HEK293 (cell line): ENCODE measurements at regions not wholly inside any gene's neighbourhood (a gene's known extent, or its start where the extent isn't known, plus 50 kb on each side); places are given as distances from the start of the nearest gene placed in this dataset.

Experiments
- CTCF ChIA-PET: fragments of 350-600 bp; formaldehyde crosslinking; extraction: SDS; loops from one replicate; lab custom pipeline; 2021; ENCODE audit warnings: antibody characterized with exemption; lab: Yijun Ruan, JAX
- POLR2A ChIA-PET: fragments of 300-600 bp; formaldehyde crosslinking; extraction: SDS; loops from one replicate; lab custom pipeline; 2020; ENCODE audit warnings: antibody characterized with exemption, inconsistent platforms; lab: Yijun Ruan, JAX
- H3K27ac ChIP-seq: fragments of 200-500 bp; sonication (Bioruptor generic); 2 replicates; pipeline ENCODE4 v1.5.1; 2014; ENCODE audit warnings: low read depth, low read length, control low read depth, inconsistent platforms; ENCODE audit errors: extremely low read depth
- H3K36me3 ChIP-seq, 2 experiments: fragments of 200-500 bp in 1 of 2; sonication (Bioruptor generic) in 1 of 2; 1 replicate in 1 of 2; 2 replicates in 1 of 2; pipeline ENCODE4 v1.5.1; 2014 to 2017; ENCODE audit warnings: inconsistent platforms in 2 of 2, low read length in 2 of 2; ENCODE audit not compliant: control insufficient read depth in 2 of 2, insufficient read depth in 1 of 2
- H3K4me1 ChIP-seq: fragments of 200-500 bp; sonication (Bioruptor generic); 2 replicates; pipeline ENCODE4 v1.5.1; 2014; ENCODE audit warnings: mild to moderate bottlenecking, low read length, inconsistent platforms; ENCODE audit not compliant: control insufficient read depth, insufficient read depth
- H3K4me3 ChIP-seq: 2 replicates; pipeline ENCODE4 v1.5.1; 2011; ENCODE audit warnings: low read depth, mild to moderate bottlenecking, control low read depth, low read length, moderate library complexity
- H3K9me3 ChIP-seq: fragments of 200-500 bp; sonication (Bioruptor generic); 2 replicates; pipeline ENCODE4 v1.5.1; 2014; ENCODE audit warnings: low read depth, low read length, inconsistent platforms; ENCODE audit not compliant: control insufficient read depth, insufficient read depth
- ATF2 ChIP-seq: fragments of 450-650 bp; formaldehyde crosslinking; IDR thresholded peaks from 2 replicates; pipeline ENCODE4 v1.5.1; 2016; ENCODE audit warnings: missing biosample characterization, missing genetic modification characterization, low read depth
- FEZF1 ChIP-seq: fragments of 450-650 bp; formaldehyde crosslinking; IDR thresholded peaks from 2 replicates; pipeline ENCODE4 v1.5.1; 2016; ENCODE audit warnings: missing biosample characterization, missing genetic modification characterization
- GLIS1 ChIP-seq: fragments of 450-650 bp; formaldehyde crosslinking; IDR thresholded peaks from 2 replicates; pipeline ENCODE4 v1.5.1; 2016; ENCODE audit warnings: missing biosample characterization, missing genetic modification characterization
- KLF16 ChIP-seq: fragments of 450-650 bp; formaldehyde crosslinking; IDR thresholded peaks from 2 replicates; pipeline ENCODE4 v1.5.1; 2017; ENCODE audit warnings: missing biosample characterization, missing genetic modification characterization
- PRDM10 ChIP-seq: fragments of 450-650 bp; formaldehyde crosslinking; IDR thresholded peaks from 2 replicates; pipeline ENCODE4 v1.5.1; 2016; ENCODE audit warnings: missing biosample characterization, missing genetic modification characterization
- SCRT1 ChIP-seq: fragments of 450-650 bp; formaldehyde crosslinking; IDR thresholded peaks from 2 replicates; pipeline ENCODE4 v1.5.1; 2016; ENCODE audit warnings: missing biosample characterization, missing genetic modification characterization, borderline replicate concordance
- SCRT2 ChIP-seq: fragments of 450-650 bp; formaldehyde crosslinking; IDR thresholded peaks from 2 replicates; pipeline ENCODE4 v1.5.1; 2016; ENCODE audit warnings: missing biosample characterization, missing genetic modification characterization
- SP3 ChIP-seq: fragments of 450-650 bp; formaldehyde crosslinking; IDR thresholded peaks from 2 replicates; pipeline ENCODE4 v1.5.1; 2016; ENCODE audit warnings: missing biosample characterization, missing genetic modification characterization
- ZBTB17 ChIP-seq: fragments of 450-650 bp; formaldehyde crosslinking; IDR thresholded peaks from 2 replicates; pipeline ENCODE4 v1.5.1; 2016; ENCODE audit warnings: missing biosample characterization, missing genetic modification characterization
- ZBTB21 ChIP-seq: fragments of 450-650 bp; formaldehyde crosslinking; IDR thresholded peaks from 2 replicates; pipeline ENCODE4 v1.5.1; 2017; ENCODE audit warnings: missing biosample characterization, missing genetic modification characterization
- ZNF10 ChIP-seq: fragments of 450-650 bp; formaldehyde crosslinking; IDR thresholded peaks from 2 replicates; pipeline ENCODE4 v1.5.1; 2017; ENCODE audit warnings: missing biosample characterization, missing genetic modification characterization
- ZNF518A ChIP-seq: fragments of 450-650 bp; formaldehyde crosslinking; conservative IDR thresholded peaks from 2 replicates; pipeline ENCODE4 v1.5.1; 2016; ENCODE audit warnings: low read depth, missing biosample characterization, missing genetic modification characterization
- ZNF548 ChIP-seq: fragments of 450-650 bp; formaldehyde crosslinking; IDR thresholded peaks from 2 replicates; pipeline ENCODE4 v1.5.1; 2016; ENCODE audit warnings: missing biosample characterization, missing genetic modification characterization
- ZNF629 ChIP-seq: fragments of 450-650 bp; formaldehyde crosslinking; IDR thresholded peaks from 2 replicates; pipeline ENCODE4 v1.5.1; 2017; ENCODE audit warnings: missing biosample characterization, missing genetic modification characterization
- ZNF658 ChIP-seq: fragments of 450-650 bp; formaldehyde crosslinking; IDR thresholded peaks from 2 replicates; pipeline ENCODE4; 2016; ENCODE audit warnings: missing biosample characterization, missing genetic modification characterization
- ZNF76 ChIP-seq: fragments of 450-650 bp; formaldehyde crosslinking; IDR thresholded peaks from 2 replicates; pipeline ENCODE4; 2016; ENCODE audit warnings: low read depth, missing biosample characterization, missing genetic modification characterization, borderline replicate concordance
- ZNF776 ChIP-seq: fragments of 450-650 bp; formaldehyde crosslinking; IDR thresholded peaks from 2 replicates; pipeline ENCODE4 v1.5.0; 2017; ENCODE audit warnings: missing biosample characterization, missing genetic modification characterization, borderline replicate concordance

GRCh38 chr20:50335105-50335504 is 144.5 kb downstream of the CEBPB start:
- ChIA-PET CTCF (no interaction called here), POLR2A (interaction anchor here (1.4 to 1.8 kb wide), 2 partner anchors 14 to 145 kb away, joined by 4 to 5 read pairs; partner anchors contain the start of gene CEBPB)
- no peaks in the 10 kb centered on the region for H3K4me1 ChIP-seq
- H3K27ac ChIP-seq = no peak overlapping the region
- no peak overlapping the region for H3K4me3 ChIP-seq
- H3K9me3 ChIP-seq = no peaks in the 10 kb centered on the region
- TF ChIP-seq ZNF548 (tag by site-specific recombination) (no peak), ZBTB21 (tag by site-specific recombination) (peak; percentile 69), ZNF658 (tag by site-specific recombination) (no peak), ZNF10 (tag by site-specific recombination) (no peak), FEZF1 (tag by site-specific recombination) (no peak), ZNF629 (tag by site-specific recombination) (peak; percentile 86), SP3 (tag by site-specific recombination) (0 out of 2 replicates have a peak, but pooled peaks have one; percentile 29), ZNF776 (tag by site-specific recombination) (no peak), SCRT1 (peak; percentile 92), GLIS1 (tag by site-specific recombination) (no peak), PRDM10 (tag by site-specific recombination) (peak; percentile 85), ZBTB17 (peak; percentile 86), KLF16 (tag by site-specific recombination) (no peak), ATF2 (tag by site-specific recombination) (peak; percentile 86), ZNF76 (peak; percentile 59; the same call in 1 of the 2 replicates), SCRT2 (tag by site-specific recombination) (peak; percentile 99), ZNF518A (tag by site-specific recombination) (0 out of 2 replicates have a peak, but pooled peaks have one; percentile 36)
- no peaks in the 10 kb centered on the region for H3K36me3 ChIP-seq
